ENCODE measurements at regions not wholly inside any gene's neighbourhood (a gene's known extent, or its start where the extent isn't known, plus 50 kb on each side); places are given as distances from the start of the nearest gene placed in this dataset.

DNA sequence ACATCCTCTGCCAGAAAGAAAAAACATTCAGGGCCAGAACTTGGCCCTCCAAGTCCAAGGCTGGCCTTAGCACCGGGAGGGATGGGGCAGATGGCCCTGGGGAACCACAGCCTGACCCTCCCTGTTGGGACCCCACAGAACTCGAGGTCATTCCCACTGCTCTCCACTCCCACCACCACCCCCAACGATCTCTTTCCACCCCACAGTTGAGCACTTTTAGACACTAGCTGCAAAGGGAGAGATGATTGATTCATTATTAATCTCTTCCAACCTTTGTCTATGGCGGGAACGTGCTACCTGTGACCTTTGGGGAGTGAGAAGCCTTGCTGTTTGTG is 869.7 kb downstream of the BRD1 start:
- H3K4me3 ChIP-seq (ENCODE audit: low read depth, low read length) = no peak overlapping the region
- no peak for DNase-seq (ENCODE audit: low read depth)
- TF ChIP-seq, protein P1, sequence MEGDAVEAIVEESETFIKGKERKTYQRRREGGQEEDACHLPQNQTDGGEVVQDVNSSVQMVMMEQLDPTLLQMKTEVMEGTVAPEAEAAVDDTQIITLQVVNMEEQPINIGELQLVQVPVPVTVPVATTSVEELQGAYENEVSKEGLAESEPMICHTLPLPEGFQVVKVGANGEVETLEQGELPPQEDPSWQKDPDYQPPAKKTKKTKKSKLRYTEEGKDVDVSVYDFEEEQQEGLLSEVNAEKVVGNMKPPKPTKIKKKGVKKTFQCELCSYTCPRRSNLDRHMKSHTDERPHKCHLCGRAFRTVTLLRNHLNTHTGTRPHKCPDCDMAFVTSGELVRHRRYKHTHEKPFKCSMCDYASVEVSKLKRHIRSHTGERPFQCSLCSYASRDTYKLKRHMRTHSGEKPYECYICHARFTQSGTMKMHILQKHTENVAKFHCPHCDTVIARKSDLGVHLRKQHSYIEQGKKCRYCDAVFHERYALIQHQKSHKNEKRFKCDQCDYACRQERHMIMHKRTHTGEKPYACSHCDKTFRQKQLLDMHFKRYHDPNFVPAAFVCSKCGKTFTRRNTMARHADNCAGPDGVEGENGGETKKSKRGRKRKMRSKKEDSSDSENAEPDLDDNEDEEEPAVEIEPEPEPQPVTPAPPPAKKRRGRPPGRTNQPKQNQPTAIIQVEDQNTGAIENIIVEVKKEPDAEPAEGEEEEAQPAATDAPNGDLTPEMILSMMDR (IDR thresholded peaks at IDR 0.05; ENCODE audit: control insufficient read depth, extremely low read depth, insufficient read depth) = no peak

DNA sequence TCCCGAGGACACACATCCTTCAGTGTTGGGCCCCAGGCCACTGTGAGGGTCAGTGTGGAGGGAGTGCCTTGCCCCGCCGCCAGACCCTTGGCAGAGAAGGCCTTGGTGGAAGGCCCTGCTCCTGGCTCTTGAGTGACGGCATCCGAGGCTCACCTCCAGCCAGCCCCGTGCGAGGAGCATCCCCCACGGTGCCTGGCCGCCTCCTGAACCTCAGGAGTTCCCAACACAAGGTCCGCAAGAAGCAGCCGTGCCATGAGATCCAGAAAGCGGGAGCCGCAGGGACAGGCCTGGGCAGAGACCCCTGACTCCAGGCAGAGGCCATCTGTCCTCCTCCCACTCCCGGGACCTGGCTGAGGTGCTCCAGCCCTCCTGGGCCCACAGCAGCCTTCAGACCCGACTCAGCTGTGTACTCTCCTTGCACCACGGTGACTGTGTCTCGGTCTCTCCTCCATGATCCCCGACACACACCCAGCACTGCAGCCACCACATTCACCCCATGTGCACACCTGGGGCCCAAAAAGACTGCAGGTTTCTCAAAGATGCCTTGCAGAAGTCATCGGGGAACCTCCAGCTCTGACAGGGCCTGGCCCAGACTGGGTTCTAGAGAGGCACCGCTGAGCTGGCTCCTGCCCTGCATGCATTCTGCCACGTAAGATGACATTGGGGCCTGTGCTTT is 870.2 kb downstream of the BRD1 start:
- no peak overlapping the region for H3K4me3 ChIP-seq (ENCODE audit: low read depth, low read length)
- DNase-seq (ENCODE audit: low read depth) = no peak
- TF ChIP-seq, protein P1 (IDR thresholded peaks at IDR 0.05; ENCODE audit: control insufficient read depth, extremely low read depth, insufficient read depth) = no peak

DNA sequence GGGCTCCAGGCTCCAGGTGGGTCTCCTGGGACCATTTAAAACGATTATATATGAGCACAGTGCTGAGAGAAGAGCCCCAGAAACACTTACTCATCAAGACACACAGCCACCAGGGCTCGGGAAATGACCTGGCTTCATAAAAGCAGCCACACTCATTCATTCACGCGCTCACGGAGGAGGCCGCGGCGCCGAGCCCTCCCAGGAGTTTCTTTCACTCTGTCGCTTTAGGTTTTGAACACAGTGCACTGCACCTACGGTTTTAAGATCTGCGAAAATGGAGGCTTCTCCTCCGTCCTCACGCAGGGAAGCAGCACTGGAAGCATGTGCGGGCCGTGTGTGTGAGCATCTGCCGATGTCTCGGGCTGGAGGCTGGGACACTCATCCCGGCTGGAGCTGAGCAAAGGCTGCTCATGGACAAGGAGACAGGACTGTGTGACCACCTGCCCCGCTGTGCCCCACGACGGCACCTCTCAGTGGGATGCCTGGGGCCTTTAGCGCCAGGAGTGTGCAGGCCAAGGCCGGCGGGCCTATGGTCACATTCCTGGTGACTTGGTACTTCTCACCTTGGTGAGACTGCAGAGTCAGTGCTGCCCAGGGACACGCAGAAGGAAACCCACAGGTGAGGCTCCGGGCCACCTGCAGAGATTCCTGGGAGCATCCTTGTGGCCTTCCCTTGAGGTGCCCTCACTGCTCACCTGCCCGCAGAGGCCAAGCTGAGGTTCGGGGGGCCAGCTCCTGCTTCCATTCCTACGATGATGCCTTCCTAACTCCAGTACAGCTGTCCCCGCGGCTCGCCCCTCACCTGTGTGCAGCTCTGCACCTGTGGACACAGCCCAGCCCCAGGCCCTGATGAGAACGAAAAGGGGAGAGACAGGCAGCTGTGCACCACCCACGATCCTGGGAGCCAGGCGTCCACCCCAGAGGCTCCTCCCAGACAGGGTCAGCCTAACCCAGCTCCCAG is 872.0 kb downstream of the BRD1 start:
- DNase-seq (ENCODE audit: low read depth) = no peak

DNA sequence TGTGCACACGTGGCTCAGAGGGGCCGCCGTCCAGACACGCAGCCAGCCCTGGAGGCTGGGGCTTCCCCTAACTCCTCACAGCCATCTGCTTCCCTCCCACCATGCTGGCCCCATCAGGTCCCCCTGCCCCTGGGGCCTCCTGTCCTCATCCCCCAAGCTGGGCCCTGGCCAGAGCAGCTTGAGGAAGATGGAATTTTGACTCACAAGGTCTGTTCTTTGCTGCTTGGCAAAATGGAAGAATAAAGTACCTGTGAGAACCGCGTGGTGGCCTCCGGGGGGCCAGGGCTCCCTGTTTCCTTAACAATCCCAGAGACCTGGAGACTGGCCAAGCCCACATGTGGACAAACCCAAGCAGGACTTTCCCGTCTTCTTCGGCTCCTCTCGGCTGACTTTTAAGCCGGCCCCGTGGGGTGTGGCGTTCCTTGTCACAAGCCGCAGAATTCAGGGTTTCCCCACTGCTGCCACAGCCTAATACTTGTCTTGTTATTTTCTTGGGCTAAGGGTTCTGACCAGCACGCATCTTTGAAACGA is 872.8 kb downstream of the BRD1 start:
- TF ChIP-seq, protein P1 (IDR thresholded peaks at IDR 0.05; ENCODE audit: control insufficient read depth, extremely low read depth, insufficient read depth) = no peak
- H3K4me3 ChIP-seq (ENCODE audit: low read depth, low read length) = no peak overlapping the region
- DNase-seq (ENCODE audit: low read depth) = no peak

More for the DNA sequence above, 872.0 kb downstream of the BRD1 start:
- no peak overlapping the region for H3K4me3 ChIP-seq (ENCODE audit: low read depth, low read length)
- TF ChIP-seq, protein P1 (IDR thresholded peaks at IDR 0.05; ENCODE audit: control insufficient read depth, extremely low read depth, insufficient read depth) = no peak

DNA sequence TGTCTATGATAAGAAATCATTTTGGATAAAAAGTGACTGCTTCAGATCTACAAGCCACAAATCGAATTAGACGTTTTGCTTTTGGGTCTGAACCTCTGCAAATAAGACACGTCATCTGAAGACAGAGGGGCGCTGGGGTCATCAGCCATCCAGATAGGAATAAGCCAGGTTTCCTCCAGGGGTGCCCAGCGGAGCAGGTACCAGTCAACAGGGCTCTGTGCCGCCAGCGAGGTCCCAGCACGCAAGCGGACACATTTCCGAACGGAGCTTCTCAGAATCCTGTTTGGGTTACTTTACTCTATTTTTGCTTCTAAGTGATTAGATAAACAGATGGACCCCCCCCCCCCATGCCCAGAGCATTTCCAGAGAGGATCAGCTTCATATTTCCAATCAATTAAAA is 873.8 kb downstream of the BRD1 start:
- TF ChIP-seq, protein P1 (IDR thresholded peaks at IDR 0.05; ENCODE audit: control insufficient read depth, extremely low read depth, insufficient read depth) = no peak
- H3K4me3 ChIP-seq (ENCODE audit: low read depth, low read length) = no peak overlapping the region
- DNase-seq (ENCODE audit: low read depth) = no peak

DNA sequence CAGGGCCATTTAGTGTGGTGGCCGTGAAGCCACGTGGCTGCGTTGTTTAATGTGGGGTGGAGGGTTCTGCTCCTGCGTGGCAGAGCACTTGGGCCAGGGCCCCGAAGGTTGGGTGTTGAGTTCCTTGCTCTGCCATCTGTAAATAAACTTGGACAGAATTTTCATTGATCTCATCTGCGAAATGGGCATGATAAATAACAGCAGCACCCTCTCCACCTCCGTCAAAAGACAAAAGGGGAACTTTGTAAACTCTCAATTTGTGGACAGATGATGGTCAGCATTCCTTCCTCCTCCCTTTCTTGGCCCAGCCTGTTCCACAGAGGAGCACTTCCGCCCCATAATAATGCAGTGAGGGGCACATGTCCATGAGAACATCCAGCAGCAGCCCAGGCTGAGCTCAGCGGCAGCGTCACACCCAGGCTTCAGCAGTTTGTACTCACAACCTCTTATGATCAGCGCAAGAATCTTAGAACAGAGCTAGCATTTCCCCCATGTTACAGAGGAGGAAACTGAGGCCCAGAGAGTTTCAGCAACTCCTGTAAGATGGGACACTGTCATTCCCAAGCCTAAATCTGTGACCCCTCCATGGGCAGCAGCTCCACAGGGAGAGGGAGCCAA is 874.5 kb downstream of the BRD1 start:
- TF ChIP-seq, protein P1 (IDR thresholded peaks at IDR 0.05; ENCODE audit: control insufficient read depth, extremely low read depth, insufficient read depth) = no peak
- no peak overlapping the region for H3K4me3 ChIP-seq (ENCODE audit: low read depth, low read length)
- DNase-seq (ENCODE audit: low read depth) = no peak
